HG02642 (cell line): ENCODE measurements at regions not wholly inside any gene's neighbourhood (a gene's known extent, or its start where the extent isn't known, plus 50 kb on each side); places are given as distances from the start of the nearest gene placed in this dataset.
"Not testable (repeated sequence)": the region's sequence is repeated elsewhere in the genome, so short reads cannot be mapped to it uniquely, and the experiment has no call there.

Experiments used
- ATAC-seq: cut with Tn5 transposase; IDR thresholded peaks from one replicate; pipeline ENCODE4 v1.9.1; 2021; ENCODE audit warnings: mild to moderate bottlenecking; ENCODE audit not compliant: unreplicated experiment, poor library complexity

DNA sequence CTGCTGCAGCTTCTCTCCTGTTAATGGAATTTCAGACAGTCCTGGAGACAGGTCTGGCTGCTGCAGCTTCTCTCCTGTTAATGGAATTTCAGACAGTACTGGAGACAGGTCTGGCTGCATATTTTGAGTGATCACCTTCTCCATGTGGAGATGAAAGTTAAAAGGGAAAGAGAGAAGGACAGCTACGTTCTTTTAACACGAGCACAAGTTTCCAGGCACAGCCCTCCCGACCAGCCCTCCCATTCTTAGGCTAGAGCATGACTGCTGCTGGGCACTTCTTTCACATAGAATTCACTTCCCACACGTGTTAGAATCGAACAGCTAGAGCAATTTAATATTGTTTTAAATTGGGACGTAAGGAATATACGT lies 133.3 kb upstream of the DMRT1 start:
- no peak for ATAC-seq

DNA sequence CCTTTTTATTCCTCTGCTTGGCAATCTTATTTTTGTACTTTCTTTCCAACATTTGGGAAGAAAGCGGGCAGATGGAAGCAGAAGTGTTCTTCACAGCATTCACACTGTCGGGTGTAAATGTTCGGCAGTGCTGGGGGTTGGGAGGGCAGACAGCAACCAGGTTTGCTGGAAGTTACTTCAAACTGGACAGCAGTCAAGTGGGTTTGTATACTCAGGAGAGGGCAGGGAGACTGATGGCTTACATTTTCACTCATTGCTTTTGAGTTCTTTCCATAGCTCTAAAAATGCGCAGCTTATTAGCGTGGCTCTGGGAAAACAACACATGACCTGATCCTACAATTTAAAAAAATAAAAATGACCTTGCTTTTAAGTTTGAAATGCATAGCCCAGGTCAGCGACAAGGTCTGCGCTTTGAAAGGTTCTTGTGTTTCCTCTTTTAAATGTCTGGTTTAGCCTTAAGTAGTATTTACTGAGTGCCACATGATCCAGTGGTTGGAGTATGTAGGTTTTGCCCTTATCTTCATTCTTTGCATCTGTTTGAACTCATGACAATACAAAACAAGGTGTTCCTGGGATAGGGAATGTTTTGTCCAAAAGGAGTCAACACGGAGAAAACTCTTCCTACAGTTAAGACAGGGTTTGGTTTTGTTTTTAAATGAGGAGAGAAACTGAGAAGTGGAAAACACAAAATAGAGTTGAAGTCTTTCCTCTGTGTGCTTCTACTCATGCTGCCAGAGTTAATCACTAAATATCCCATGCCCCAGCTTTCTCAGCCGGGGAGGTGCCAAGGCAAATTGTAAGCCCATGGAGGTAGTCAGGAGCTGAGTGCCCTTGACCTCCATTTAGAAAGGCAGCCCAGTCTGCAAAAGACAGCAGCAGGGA lies 132.7 kb upstream of the DMRT1 start:
- ATAC-seq: no peak

- no peak for ATAC-seq
Measured at GRCh38 chr9:710951-711745, 130.3 kb upstream of the DMRT1 start.

- no peak for ATAC-seq
Measured at GRCh38 chr9:711761-712553, 129.5 kb upstream of the DMRT1 start.

DNA sequence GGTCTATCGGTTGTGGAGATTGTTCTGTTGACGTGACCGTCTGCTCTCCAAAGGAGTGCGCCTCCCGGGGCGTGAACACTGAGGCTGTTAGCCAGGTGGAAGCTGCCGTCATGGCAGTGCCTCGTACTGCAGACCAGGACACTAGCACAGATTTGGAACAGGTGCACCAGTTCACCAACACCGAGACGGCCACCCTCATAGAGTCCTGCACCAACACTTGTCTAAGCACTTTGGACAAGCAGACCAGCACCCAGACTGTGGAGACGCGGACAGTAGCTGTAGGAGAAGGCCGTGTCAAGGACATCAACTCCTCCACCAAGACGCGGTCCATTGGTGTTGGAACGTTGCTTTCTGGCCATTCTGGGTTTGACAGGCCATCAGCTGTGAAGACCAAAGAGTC lies 128.9 kb upstream of the DMRT1 start:
- ATAC-seq: no peak

DNA sequence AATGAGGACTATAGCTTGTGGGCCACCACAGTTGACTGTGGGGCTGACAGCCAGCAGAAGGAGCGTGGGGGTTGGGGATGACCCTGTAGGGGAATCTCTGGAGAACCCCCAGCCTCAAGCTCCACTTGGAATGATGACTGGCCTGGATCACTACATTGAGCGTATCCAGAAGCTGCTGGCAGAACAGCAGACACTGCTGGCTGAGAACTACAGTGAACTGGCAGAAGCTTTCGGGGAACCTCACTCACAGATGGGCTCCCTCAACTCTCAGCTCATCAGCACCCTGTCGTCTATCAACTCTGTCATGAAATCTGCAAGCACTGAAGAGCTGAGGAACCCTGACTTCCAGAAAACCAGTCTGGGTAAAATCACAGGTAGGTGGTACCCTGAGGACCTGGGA lies 128.4 kb upstream of the DMRT1 start:
- no peak for ATAC-seq

DNA sequence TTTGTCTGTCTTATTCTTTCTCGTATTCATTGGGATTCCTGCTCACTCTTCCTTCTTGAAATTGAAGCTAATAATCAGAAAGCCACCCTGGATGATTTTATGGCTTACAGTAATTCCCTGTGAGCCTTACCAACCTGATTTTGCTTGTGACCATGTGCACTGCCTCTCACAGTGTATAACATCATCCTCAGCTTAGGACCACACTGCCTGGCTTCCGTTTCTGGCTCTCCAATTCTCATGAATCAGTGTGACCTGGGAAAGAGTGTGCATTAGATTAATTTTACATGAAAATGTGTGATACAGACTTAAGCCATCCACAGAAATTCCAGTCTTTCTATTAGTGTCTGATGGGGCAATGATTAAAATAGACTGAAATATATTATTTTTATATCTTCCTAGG lies 126.8 kb upstream of the DMRT1 start:
- no peak for ATAC-seq

GRCh38 chr9:715300-715699 lies 126.2 kb upstream of the DMRT1 start:
- no peak for ATAC-seq

GRCh38 chr9:715743-716400 lies 125.6 kb upstream of the DMRT1 start:
- ATAC-seq: no peak

- ATAC-seq: no peak
Measured at GRCh38 chr9:717722-718121, 123.8 kb upstream of the DMRT1 start.

GRCh38 chr9:720239-720881 lies 121.1 kb upstream of the DMRT1 start:
- ATAC-seq: no peak

GRCh38 chr9:722388-722980 lies 119.0 kb upstream of the DMRT1 start:
- ATAC-seq: no peak

GRCh38 chr9:724461-724860 lies 117.0 kb upstream of the DMRT1 start:
- not testable (repeated sequence) for ATAC-seq

- ATAC-seq: no peak
Measured at GRCh38 chr9:726005-726404, 115.5 kb upstream of the DMRT1 start.

DNA sequence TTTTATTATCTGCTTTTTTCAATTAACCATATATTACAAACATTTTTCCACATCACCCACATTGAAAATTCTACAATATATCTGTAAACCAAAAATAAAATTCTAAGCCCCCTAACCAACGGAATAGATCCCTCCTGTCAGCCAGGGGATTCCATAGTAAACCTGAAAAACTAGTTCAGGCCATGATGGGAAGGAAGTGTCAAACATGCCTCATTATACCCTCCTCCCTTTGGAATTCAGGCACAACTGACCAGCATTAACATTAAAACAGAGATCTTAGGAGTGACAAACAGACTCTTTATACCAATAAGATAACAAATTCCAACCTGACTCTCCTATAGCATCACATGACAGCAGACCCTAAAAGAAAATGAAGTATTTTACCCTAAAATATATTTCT lies 113.7 kb upstream of the DMRT1 start:
- ATAC-seq: no peak

GRCh38 chr9:728535-728934 lies 113.0 kb upstream of the DMRT1 start:
- no peak for ATAC-seq

DNA sequence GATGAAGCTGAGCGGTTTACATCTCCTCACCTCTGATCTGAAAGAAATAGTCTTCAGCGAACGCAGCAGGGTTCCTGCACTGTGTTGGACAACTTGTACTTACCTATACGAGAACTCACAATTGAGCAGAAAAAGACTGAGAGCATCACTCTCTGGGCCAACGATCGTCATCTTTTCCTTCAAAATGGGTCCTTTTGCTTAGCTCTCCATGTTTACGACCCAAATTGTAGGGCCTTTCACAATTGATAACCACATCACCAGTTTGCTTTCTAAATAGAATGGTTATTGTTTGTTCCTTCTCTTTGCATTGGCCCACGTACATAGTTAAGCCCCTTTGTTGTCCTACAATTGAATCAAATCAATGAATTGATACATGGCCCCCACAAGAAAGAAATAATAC lies 110.0 kb upstream of the DMRT1 start:
- no peak for ATAC-seq

DNA sequence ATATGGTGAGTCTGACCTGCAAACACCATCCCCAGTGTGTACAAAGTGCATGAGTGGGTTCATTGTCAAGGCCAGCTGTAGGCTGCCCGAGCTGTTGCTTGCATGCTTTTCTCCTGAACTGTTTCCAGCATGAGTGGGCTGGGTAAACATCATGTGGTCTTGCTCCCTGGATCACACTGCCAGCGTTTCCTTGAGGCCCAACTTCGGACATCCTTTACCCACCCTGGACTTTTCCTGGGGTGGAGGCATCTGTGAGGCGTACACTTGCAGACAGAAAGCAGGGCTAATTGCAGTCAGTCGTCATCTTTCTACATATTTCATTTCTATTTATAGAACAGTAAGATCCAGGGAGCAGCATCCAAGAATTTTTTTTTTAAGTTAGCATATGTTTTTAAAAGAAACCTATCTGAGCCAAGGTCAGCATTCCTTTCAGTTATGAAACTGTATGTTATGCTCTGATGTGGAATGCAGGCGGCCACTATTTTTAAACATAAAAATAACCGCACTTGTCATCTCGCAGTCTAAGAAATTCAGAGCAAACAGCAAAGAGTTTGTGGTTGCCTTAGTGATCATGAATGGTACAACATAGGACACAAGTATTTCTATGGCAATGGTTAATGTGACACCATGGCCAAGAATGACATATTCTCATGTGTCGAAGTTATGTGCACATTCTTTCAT lies 106.5 kb upstream of the DMRT1 start:
- no peak for ATAC-seq
